HG03378 (cell line): ENCODE measurements at regions not wholly inside any gene's neighbourhood (a gene's known extent, or its start where the extent isn't known, plus 50 kb on each side); places are given as distances from the start of the nearest gene placed in this dataset.
A peak's percentile ranks its signal among the peaks of the same experiment; 100 is the strongest.
"Not testable (repeated sequence)": the region's sequence is repeated elsewhere in the genome, so short reads cannot be mapped to it uniquely, and the experiment has no call there.

Source experiments
- ATAC-seq: cut with Tn5 transposase; IDR thresholded peaks from one replicate; pipeline ENCODE4 v1.9.1; 2021; ENCODE audit warnings: mild to moderate bottlenecking, moderate library complexity; ENCODE audit not compliant: unreplicated experiment

- no peak for ATAC-seq
Measured at GRCh38 chr4:71841336-71841735, 57.5 kb upstream of the GC start.

DNA sequence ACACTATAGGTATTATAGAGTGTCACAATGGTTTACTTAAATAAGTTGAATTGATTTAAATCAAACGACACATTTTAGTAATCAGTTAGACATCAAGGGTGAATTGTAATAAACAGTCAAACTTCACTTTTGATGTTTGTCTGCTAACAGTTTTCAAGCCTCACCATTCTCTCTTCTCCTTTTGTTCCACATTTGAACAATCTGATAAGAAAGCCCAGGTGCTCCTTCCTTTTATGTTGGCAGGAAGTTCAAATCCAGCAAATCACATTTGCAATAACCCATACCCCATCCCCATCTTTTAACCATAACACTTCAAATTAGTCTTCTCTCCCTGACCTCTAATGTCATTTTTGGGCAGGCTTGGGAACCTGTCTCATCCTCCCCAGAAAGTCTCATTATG, 63.4 kb upstream of the GC start:
- ATAC-seq, result no peak

GRCh38 chr4:71855944-71856343, 72.1 kb upstream of the GC start:
- ATAC-seq, result no peak

DNA sequence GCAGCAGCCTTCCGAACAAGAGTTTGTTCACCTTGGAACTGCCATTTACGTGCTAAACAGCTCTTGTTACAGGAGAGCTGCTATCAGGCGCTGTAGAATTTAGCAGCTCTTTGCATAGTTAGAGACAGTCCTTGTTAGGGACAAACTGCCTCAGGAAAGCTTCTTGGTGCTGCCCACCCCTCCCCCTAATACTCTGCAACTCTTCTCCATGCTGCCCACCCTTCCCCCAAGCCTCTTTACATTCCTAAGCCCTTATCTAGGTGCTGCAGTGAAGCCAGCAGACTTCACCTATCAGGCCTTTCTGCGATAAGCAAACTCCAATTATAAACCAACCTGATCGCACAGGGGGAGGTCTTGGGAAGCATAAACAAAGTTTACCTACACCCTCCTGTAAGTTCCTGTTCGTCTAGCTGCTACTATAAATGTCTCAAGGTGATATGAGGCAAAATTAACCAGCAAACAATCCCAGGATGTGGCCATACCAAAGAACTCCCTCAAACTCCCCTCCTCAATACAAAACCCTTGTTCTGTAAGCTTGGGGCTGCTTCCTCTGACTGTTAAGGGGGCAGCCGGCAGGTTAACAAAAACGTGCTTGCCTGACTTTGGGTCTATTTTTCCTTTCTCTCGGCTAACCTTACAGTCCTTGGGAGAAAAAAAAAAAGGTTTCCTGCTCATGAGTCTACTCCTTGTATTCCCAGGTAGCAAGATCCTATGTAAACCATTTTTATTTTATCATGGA, 74.0 kb upstream of the GC start:
- ATAC-seq, result no peak

DNA sequence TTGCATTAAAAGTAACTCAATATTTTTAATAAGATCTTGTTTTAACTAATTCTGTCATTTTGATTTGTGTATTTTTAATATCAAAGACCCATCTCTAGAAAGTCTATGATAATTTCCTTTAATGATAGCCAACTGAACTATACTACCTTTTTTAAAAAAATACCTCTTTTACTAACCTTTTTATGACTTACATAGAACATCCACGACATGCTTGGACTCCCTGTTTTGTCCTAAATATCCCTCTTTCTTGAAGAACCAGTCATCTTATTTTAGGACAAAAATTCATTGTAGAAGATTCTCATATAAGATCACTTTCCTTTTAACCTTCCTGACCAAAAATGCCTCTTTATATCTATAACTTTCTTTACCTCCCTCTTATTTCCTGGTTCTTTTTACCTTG, 76.8 kb upstream of the GC start:
- ATAC-seq, result no peak

DNA sequence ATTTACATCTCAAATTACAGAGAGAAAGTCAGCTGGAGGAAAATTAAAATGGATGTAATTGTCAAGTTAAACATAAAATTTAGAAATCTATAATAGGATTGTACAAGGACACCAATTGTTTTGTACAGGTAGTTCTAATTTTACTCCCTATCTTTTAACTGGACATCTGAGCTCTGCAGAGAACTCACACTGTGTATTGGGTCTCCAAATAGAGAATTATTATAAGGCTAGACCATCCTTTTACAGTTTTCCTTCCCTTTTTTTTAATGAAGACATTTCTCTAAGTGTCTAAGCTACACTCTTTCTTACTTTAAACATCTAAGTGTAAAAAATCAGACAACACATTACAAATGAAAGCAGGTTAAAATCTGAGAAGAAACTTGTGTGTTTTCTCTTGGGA, 78.4 kb upstream of the GC start:
- no peak for ATAC-seq

DNA sequence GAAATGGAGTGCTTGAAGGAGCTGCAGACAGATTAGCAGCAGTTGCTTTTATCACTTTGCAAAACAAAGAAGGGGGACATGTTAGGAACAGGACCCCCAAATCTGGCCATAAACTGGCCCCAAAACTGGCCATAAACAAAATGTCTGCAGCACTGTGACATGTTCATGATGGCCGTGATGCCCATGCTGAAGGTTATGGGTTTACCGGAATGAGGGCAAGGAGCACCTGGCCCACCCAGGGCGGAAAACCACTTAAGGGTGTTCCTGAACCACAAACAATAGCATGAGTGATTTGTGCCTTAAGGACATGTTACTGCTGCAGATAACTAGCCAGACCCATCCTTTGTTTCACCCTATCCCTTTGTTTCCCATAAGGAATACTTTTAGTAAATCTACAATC, 79.6 kb upstream of the GC start:
- ATAC-seq, result no peak

GRCh38 chr4:71864380-71864779, 80.5 kb upstream of the GC start:
- no peak for ATAC-seq

DNA sequence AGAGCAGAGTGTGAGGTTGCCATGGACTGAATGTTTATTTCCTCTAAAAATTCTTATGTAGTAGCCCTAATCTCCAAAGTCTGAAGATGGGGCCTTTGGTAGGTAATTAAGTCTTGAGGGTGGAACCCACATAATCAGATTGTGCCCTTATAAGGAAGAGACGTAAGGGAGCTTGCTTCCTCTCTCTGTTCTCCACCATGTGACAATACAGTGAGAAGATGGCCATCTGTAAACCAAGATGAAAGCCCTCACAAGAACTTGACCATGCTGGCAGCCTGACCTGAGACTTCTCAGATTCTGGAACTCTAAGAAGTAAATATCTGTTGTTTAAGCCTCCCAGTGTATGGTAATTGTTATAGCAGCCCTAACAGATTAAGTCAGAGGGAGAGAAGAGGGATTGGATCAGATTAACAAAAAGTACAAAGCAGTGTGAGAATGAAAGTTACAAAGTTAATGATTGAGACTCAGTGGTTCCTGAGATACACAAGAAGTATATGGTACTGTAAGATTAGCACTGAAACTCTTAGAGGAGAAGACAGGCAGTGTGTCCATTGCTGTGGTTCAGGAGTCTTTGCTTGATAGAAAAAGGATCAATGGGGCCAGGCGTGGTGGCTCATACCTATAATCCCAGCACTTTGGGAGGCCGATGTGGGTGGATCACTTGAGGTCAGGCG, 82.5 kb upstream of the GC start:
- no peak for ATAC-seq

GRCh38 chr4:71867598-71867997, 83.7 kb upstream of the GC start:
- ATAC-seq, result no peak

- ATAC-seq, result no peak
Measured at GRCh38 chr4:71870456-71870855, 86.6 kb upstream of the GC start.

DNA sequence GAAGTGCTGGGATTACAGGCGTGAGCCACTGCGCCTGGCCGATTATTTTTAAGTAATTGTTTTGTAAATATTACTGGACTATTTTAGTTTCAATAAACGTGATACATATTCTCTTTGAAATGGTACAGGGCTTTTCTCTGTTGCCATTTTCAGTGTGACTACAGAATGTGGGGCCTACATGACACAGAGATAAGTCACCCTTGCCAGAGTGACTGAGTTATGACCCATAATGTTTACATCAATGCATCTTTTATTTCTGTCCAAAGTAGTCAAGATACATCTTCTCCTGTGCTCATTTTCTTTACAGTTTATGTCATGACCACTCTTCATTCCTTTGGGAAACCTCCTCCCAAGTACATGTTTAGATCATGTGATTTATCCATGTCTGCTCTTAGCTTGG, 88.3 kb upstream of the GC start:
- ATAC-seq, result no peak

DNA sequence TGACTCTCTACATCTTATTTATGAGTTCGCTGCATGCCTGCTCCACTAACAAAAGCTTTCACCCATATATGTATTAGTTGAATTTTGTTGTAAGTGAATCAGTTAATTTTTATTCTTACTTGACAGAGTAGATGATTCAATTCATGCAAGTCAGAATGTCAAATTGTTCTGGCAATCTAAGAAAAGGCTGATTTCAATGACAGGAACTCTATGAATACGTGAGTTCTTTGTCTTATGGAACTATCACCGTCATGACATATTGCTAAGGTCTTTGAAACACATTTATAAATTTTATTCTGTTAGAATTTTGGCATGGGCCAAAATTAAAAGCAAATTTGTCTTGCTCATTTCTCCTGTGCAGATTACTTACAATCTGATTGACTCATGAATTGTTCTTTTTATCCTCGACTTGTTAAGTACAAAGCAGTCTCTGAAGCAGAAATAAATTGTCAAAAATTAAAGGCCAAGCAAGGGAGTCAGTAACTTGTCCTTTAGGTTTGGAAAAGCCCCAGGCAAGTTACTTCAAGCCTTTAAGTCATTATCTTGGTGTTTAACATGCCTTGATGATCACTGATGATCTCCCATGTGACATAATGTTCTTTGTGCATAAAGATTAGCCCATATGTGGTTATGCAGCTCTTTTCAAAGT, 89.0 kb upstream of the GC start:
- ATAC-seq, result no peak

- no peak for ATAC-seq
Measured at GRCh38 chr4:71878376-71878775, 94.5 kb upstream of the GC start.

- no peak for ATAC-seq
Measured at GRCh38 chr4:71882113-71882841, 98.4 kb upstream of the GC start.

GRCh38 chr4:71900366-71900765, 116.5 kb upstream of the GC start:
- not testable (repeated sequence) for ATAC-seq

- ATAC-seq, result not testable (repeated sequence)
Measured at GRCh38 chr4:71905594-71905993, 121.7 kb upstream of the GC start.

- no peak for ATAC-seq
Measured at GRCh38 chr4:71906096-71906495, 122.2 kb upstream of the GC start.

- no peak for ATAC-seq
Measured at GRCh38 chr4:71907071-71907470, 123.2 kb upstream of the GC start.

GRCh38 chr4:71907782-71908181, 123.9 kb upstream of the GC start:
- ATAC-seq, result peak; percentile 82

- no peak for ATAC-seq
Measured at GRCh38 chr4:71913275-71913674, 118.5 kb upstream of the NPFFR2 start.

- no peak for ATAC-seq
Measured at GRCh38 chr4:71923070-71923469, 108.7 kb upstream of the NPFFR2 start.
